CD14-positive monocyte (primary cell): ENCODE measurements at regions not wholly inside any gene's neighbourhood (a gene's known extent, or its start where the extent isn't known, plus 50 kb on each side); places are given as distances from the start of the nearest gene placed in this dataset.

ENCODE experiments used
- DNase-seq, 3 donors: peaks; one replicate each; pipeline ENCODE4 v3.0.0-alpha.2; 2011 to 2022
- H2AFZ ChIP-seq: 2 replicates; pipeline ENCODE4 v1.6.0; 2012; ENCODE audit warnings: mild to moderate bottlenecking, low read depth, low read length, inconsistent platforms; ENCODE audit not compliant: insufficient read depth, poor library complexity, severe bottlenecking
- H3K27ac ChIP-seq, 2 donors: 1 replicate in 1 of 2; 2 replicates in 1 of 2; pipeline ENCODE4 v1.5.1; 2012 to 2013; ENCODE audit warnings: low read length in 2 of 2, control low read depth in 1 of 2, inconsistent platforms in 1 of 2, low read depth in 1 of 2, mild to moderate bottlenecking in 1 of 2
- H3K27me3 ChIP-seq, 2 donors: one replicate each; pipeline versions ENCODE4 v1.6.0 to v1.6.1; 2011 to 2013; ENCODE audit warnings: low read length in 2 of 2; ENCODE audit not compliant: control insufficient read depth in 2 of 2, insufficient read depth in 2 of 2
- H3K36me3 ChIP-seq, 2 donors: replicated peaks in 1 of 2; 1 replicate in 1 of 2; 2 replicates in 1 of 2; pipeline versions ENCODE4 v1.5.1 to v1.6.1; 2012 to 2013; ENCODE audit warnings: low read length in 2 of 2, control low read depth in 1 of 2, inconsistent platforms in 1 of 2, mild to moderate bottlenecking in 1 of 2; ENCODE audit not compliant: insufficient read depth in 2 of 2, control insufficient read depth in 1 of 2
- H3K4me1 ChIP-seq, 2 donors: 1 replicate in 1 of 2; 2 replicates in 1 of 2; pipeline versions ENCODE4 v1.5.1 to v1.6.1; 2012 to 2013; ENCODE audit warnings: low read length in 2 of 2, control low read depth in 1 of 2, inconsistent platforms in 1 of 2, mild to moderate bottlenecking in 1 of 2, moderate library complexity in 1 of 2; ENCODE audit not compliant: insufficient read depth in 2 of 2, control insufficient read depth in 1 of 2
- H3K4me2 ChIP-seq: replicated peaks from 2 replicates; pipeline ENCODE3; 2012; ENCODE audit warnings: low read length, moderate library complexity, mild to moderate bottlenecking; ENCODE audit not compliant: poor library complexity, severe bottlenecking; ENCODE audit errors: extremely low read depth
- H3K4me3 ChIP-seq, 3 experiments: fragments of 200-600 bp in 1 of 3; sonication (generic) in 1 of 3; replicated peaks in 1 of 3; 1 replicate in 2 of 3; 2 replicates in 1 of 3; pipeline ENCODE4 v1.5.1; 2011 to 2013; ENCODE audit warnings: low read length in 3 of 3, mild to moderate bottlenecking in 3 of 3, control low read depth in 2 of 3, low read depth in 2 of 3, inconsistent platforms in 1 of 3, moderate library complexity in 1 of 3
- H3K79me2 ChIP-seq: 2 replicates; pipeline ENCODE4 v1.6.0; 2012; ENCODE audit warnings: mild to moderate bottlenecking, control low read depth, inconsistent platforms, low read length, moderate library complexity; ENCODE audit not compliant: insufficient read depth
- H3K9ac ChIP-seq: 2 replicates; pipeline ENCODE4 v1.6.0; 2017; ENCODE audit warnings: low read length, mild to moderate bottlenecking; ENCODE audit not compliant: insufficient read depth, poor library complexity, severe bottlenecking
- H3K9me3 ChIP-seq, 2 donors: replicated peaks in 1 of 2; 1 replicate in 1 of 2; 2 replicates in 1 of 2; pipeline versions ENCODE4 v1.5.1 to v1.6.1; 2012 to 2013; ENCODE audit warnings: low read length in 2 of 2, control low read depth in 1 of 2; ENCODE audit not compliant: control insufficient read depth in 1 of 2, insufficient read depth in 1 of 2
- H4K20me1 ChIP-seq: 2 replicates; pipeline ENCODE4 v1.6.0; 2012; ENCODE audit warnings: mild to moderate bottlenecking, low read length, control low read depth, moderate library complexity; ENCODE audit not compliant: insufficient read depth
- H3K27ac Mint-ChIP-seq, 7 donors: one replicate each; pipeline ENCODE4 v1.8.0; 2020; ENCODE audit warnings: mild to moderate bottlenecking in 7 of 7, mixed read lengths in 7 of 7, moderate library complexity in 6 of 7, inconsistent platforms in 2 of 7
- H3K27me3 Mint-ChIP-seq, 3 donors: one replicate each; pipeline ENCODE4 v1.8.0; 2021 to 2022; ENCODE audit warnings: low read depth in 3 of 3, mild to moderate bottlenecking in 3 of 3, mixed read lengths in 3 of 3, moderate library complexity in 3 of 3, inconsistent platforms in 1 of 3
- H3K36me3 Mint-ChIP-seq, 2 donors: one replicate each; pipeline ENCODE4 v1.8.0; 2020; ENCODE audit warnings: mixed read lengths in 2 of 2, inconsistent platforms in 1 of 2, mild to moderate bottlenecking in 1 of 2
- H3K4me1 Mint-ChIP-seq: one replicate; pipeline ENCODE4 v1.8.0; 2020; ENCODE audit warnings: mild to moderate bottlenecking, mixed read lengths
- H3K4me3 Mint-ChIP-seq, 2 donors: one replicate each; pipeline ENCODE4 v1.8.0; 2020; ENCODE audit warnings: mild to moderate bottlenecking in 2 of 2, mixed read lengths in 2 of 2, moderate library complexity in 1 of 2
- H3K9me3 Mint-ChIP-seq, 7 donors: one replicate each; pipeline ENCODE4 v1.8.0; 2020 to 2022; ENCODE audit warnings: mixed read lengths in 7 of 7, mild to moderate bottlenecking in 6 of 7, moderate library complexity in 6 of 7, inconsistent platforms in 2 of 7
- CTCF ChIP-seq: fragments of 200-600 bp; IDR thresholded peaks from one replicate; pipeline ENCODE4 v1.8.0; 2022; ENCODE audit warnings: antibody characterized with exemption, mild to moderate bottlenecking
- WGBS: methylation state at CpG from one replicate; pipeline ENCODE4 v1.1.5; 2013; ENCODE audit warnings: missing lambda C conversion rate; ENCODE audit not compliant: insufficient coverage; 5-methylcytosine and 5-hydroxymethylcytosine counted together
- intact Hi-C, 2 donors: fragments of 100-400 bp; cut with micrococcal nuclease; formaldehyde crosslinking; loops; one replicate each; pipeline versions ENCODE4 v1.15.0 to v1.15.1; 2023

DNA sequence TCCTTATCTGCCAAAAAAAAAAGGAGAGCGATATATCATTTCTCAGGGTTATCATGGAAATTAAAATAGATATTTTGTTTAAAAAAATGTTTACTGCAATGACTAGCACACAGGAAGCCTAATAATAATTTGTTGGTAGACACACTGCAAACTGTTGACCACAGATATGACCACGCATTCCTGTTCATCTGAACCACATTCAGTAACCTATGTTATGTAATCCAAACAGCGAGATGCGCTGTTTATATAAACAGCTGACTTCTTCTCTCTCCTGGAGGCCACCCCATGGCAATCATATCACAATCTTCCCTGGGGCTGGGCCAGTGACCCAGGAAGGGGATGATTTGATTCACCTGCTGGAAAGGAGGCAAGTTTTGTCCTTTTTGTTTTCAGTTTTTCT, 129.3 kb upstream of the UST start:
- Histone ChIP-seq H3K27me3 (no peaks in the 10 kb centered on the region), H3K4me1 (peaks cover 6 to 10% of the 10 kb centered on the region in 2 donors), H4K20me1 (no peaks in the 10 kb centered on the region), H3K36me3 (no peaks in the 10 kb centered on the region), H3K79me2 (no peaks in the 10 kb centered on the region), H3K9me3 (no peaks in the 10 kb centered on the region), H2AFZ (no peak overlapping the region), H3K9ac (no peak overlapping the region), H3K27ac (no peak overlapping the region), H3K4me3 (no peak overlapping the region), H3K4me2 (peak overlapping the region; percentile 2)
- peak; percentile 22 to 29 (median 28) for DNase-seq
- intact Hi-C loops: no loop called here
- Mint-ChIP-seq H3K4me1 (peaks cover 27% of the 10 kb centered on the region), H3K4me3 (no peak overlapping the region), H3K27ac (no peak overlapping the region), H3K9me3 (peaks cover 0 to 2% (median 0%) of the 10 kb centered on the region in 7 donors), H3K27me3 (peaks cover 1 to 8% (median 5%) of the 10 kb centered on the region in 3 donors), H3K36me3 (no peaks in the 10 kb centered on the region)
- TF ChIP-seq CTCF: no peak
- WGBS: no CpG with 5 or more reads among the region's 4 CpGs

DNA sequence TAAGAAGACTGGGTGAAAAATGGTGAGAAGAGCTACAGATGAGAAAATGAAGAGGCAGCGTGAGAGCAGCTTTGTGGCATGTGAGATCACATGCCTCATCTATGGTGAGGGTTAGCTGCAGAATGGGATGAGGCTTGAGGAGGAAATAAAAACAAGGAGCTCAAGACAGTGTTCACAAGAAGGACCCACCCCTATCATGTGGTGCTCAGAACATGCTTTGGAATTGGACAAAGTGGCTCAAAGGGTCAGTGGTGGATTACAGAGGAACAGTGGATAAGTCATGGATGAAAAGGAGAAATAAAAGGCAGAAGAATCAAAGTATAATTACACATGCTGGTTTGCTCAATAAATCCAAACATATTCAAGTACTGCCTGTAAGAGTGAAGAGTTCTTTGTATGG, 126.9 kb upstream of the UST start:
- no peaks in the 10 kb centered on the region for H3K27me3 ChIP-seq
- DNase-seq: no peak
- peaks cover 0 to 2% (median 0%) of the 10 kb centered on the region in 7 donors for H3K9me3 Mint-ChIP-seq
- intact Hi-C loops: no loop called here
- no peaks in the 10 kb centered on the region for H3K9me3 ChIP-seq
- no peaks in the 10 kb centered on the region for H3K36me3 Mint-ChIP-seq
- no peak overlapping the region for H3K4me2 ChIP-seq
- no peak overlapping the region for H2AFZ ChIP-seq
- H3K27ac ChIP-seq: no peak overlapping the region
- no peaks in the 10 kb centered on the region for H4K20me1 ChIP-seq
- no peak for TF ChIP-seq CTCF
- H3K9ac ChIP-seq: no peak overlapping the region
- H3K27ac Mint-ChIP-seq: peak overlapping the region in 2 of 7 donors; percentile 12 to 15
- 100% methylated on average over 1 of the region's 1 CpG for WGBS
- no peaks in the 10 kb centered on the region for H3K36me3 ChIP-seq
- H3K27me3 Mint-ChIP-seq: peaks cover 1 to 6% (median 6%) of the 10 kb centered on the region in 3 donors
- H3K4me1 Mint-ChIP-seq: peaks cover 44% of the 10 kb centered on the region
- H3K4me1 ChIP-seq: peaks cover 19 to 21% of the 10 kb centered on the region in 2 donors
- no peak overlapping the region for H3K4me3 ChIP-seq
- no peak overlapping the region for H3K4me3 Mint-ChIP-seq
- no peaks in the 10 kb centered on the region for H3K79me2 ChIP-seq
